ENCODE measurements at regions not wholly inside any gene's neighbourhood (a gene's known extent, or its start where the extent isn't known, plus 50 kb on each side); places are given as distances from the start of the nearest gene placed in this dataset.

- no peak for DNase-seq (ENCODE audit: low spot score)
Measured at GRCh38 chr1:185512442-185512841, 195.4 kb upstream of the IVNS1ABP start.

- no peak for DNase-seq (ENCODE audit: low spot score)
Measured at GRCh38 chr1:185501099-185501498, 184.1 kb upstream of the IVNS1ABP start.

GRCh38 chr1:185500001-185500626 lies 183.1 kb upstream of the IVNS1ABP start:
- DNase-seq (ENCODE audit: low spot score): no peak

GRCh38 chr1:185498207-185498606 lies 181.2 kb upstream of the IVNS1ABP start:
- DNase-seq (ENCODE audit: low spot score): no peak

- no peak for DNase-seq (ENCODE audit: low spot score)
Measured at GRCh38 chr1:185497177-185497576, 180.1 kb upstream of the IVNS1ABP start.

GRCh38 chr1:185495898-185496297 lies 178.9 kb upstream of the IVNS1ABP start:
- no peak for DNase-seq (ENCODE audit: low spot score)

- no peak for DNase-seq (ENCODE audit: low spot score)
Measured at GRCh38 chr1:185495007-185495406, 178.0 kb upstream of the IVNS1ABP start.

- no peak for DNase-seq (ENCODE audit: low spot score)
Measured at GRCh38 chr1:185492089-185492825, 175.2 kb upstream of the IVNS1ABP start.

GRCh38 chr1:185491604-185492003 lies 174.6 kb upstream of the IVNS1ABP start:
- no peak for DNase-seq (ENCODE audit: low spot score)

GRCh38 chr1:185490924-185491323 lies 173.9 kb upstream of the IVNS1ABP start:
- no peak for DNase-seq (ENCODE audit: low spot score)

GRCh38 chr1:185489406-185489805 lies 172.4 kb upstream of the IVNS1ABP start:
- DNase-seq (ENCODE audit: low spot score): no peak

- no peak for DNase-seq (ENCODE audit: low spot score)
Measured at GRCh38 chr1:185488808-185489207, 171.8 kb upstream of the IVNS1ABP start.

GRCh38 chr1:185487936-185488335 lies 170.9 kb upstream of the IVNS1ABP start:
- no peak for DNase-seq (ENCODE audit: low spot score)

- no peak for DNase-seq (ENCODE audit: low spot score)
Measured at GRCh38 chr1:185487026-185487425, 170.0 kb upstream of the IVNS1ABP start.

GRCh38 chr1:185486346-185486745 lies 169.3 kb upstream of the IVNS1ABP start:
- no peak for DNase-seq (ENCODE audit: low spot score)

- no peak for DNase-seq (ENCODE audit: low spot score)
Measured at GRCh38 chr1:185483664-185484450, 166.8 kb upstream of the IVNS1ABP start.

GRCh38 chr1:185483217-185483616 lies 166.2 kb upstream of the IVNS1ABP start:
- DNase-seq (ENCODE audit: low spot score): no peak

GRCh38 chr1:185480545-185480944 lies 163.5 kb upstream of the IVNS1ABP start:
- no peak for DNase-seq (ENCODE audit: low spot score)

- DNase-seq (ENCODE audit: low spot score): no peak
Measured at GRCh38 chr1:185479796-185480195, 162.8 kb upstream of the IVNS1ABP start.

GRCh38 chr1:185478877-185479276 lies 161.8 kb upstream of the IVNS1ABP start:
- DNase-seq (ENCODE audit: low spot score): no peak

GRCh38 chr1:185477638-185478580 lies 160.9 kb upstream of the IVNS1ABP start:
- no peak for DNase-seq (ENCODE audit: low spot score)
